Activated B cell treated with CpG ODN at 0.5 μM for 24 hours (primary cell): ENCODE measurements at regions not wholly inside any gene's neighbourhood (a gene's known extent, or its start where the extent isn't known, plus 50 kb on each side); places are given as distances from the start of the nearest gene placed in this dataset.

Experiments
- ATAC-seq: fragments of 200-7000 bp; cut with Tn5 transposase; one replicate; pipeline ENCODE4 v1.10.0; 2021; ENCODE audit warnings: low read depth, mild to moderate bottlenecking, moderate library complexity
- CTCF ChIA-PET: fragments of 350-600 bp; sonication (Branson Sonifier 250); formaldehyde crosslinking; loops from one replicate; lab custom pipeline; 2021; ENCODE audit warnings: antibody characterized with exemption; lab: Charles Lee
- POLR2A ChIA-PET: fragments of 350-600 bp; sonication (Branson Sonifier 250); formaldehyde crosslinking; loops from one replicate; lab custom pipeline; 2021; ENCODE audit warnings: antibody characterized with exemption; lab: Charles Lee
- DNase-seq: peaks from one replicate; pipeline ENCODE4 v3.0.0; 2022
- H3K27ac Mint-ChIP-seq: one replicate; pipeline ENCODE4 v1.8.0; 2020; ENCODE audit warnings: mixed read lengths
- H3K27me3 Mint-ChIP-seq: one replicate; pipeline ENCODE4 v1.8.0; 2021; ENCODE audit warnings: mixed read lengths
- H3K36me3 Mint-ChIP-seq: one replicate; pipeline ENCODE4 v1.8.0; 2021; ENCODE audit warnings: low read depth, mixed read lengths
- H3K4me1 Mint-ChIP-seq: one replicate; pipeline ENCODE4 v1.8.0; 2021; ENCODE audit warnings: mixed read lengths
- H3K4me3 Mint-ChIP-seq: one replicate; pipeline ENCODE4 v1.8.0; 2020; ENCODE audit warnings: mild to moderate bottlenecking, mixed read lengths
- H3K9me3 Mint-ChIP-seq: one replicate; pipeline ENCODE4 v1.8.0; 2020; ENCODE audit warnings: mixed read lengths
- intact Hi-C: fragments of 100-400 bp; cut with micrococcal nuclease; formaldehyde crosslinking; loops from one replicate; pipeline ENCODE4 v1.15.1; 2024
- TF ChIP-seq, protein P1 (sequence below): fragments of 200-600 bp; IDR thresholded peaks from one replicate; pipeline ENCODE4 v1.8.0; 2022; ENCODE audit warnings: antibody characterized with exemption, mild to moderate bottlenecking

DNA sequence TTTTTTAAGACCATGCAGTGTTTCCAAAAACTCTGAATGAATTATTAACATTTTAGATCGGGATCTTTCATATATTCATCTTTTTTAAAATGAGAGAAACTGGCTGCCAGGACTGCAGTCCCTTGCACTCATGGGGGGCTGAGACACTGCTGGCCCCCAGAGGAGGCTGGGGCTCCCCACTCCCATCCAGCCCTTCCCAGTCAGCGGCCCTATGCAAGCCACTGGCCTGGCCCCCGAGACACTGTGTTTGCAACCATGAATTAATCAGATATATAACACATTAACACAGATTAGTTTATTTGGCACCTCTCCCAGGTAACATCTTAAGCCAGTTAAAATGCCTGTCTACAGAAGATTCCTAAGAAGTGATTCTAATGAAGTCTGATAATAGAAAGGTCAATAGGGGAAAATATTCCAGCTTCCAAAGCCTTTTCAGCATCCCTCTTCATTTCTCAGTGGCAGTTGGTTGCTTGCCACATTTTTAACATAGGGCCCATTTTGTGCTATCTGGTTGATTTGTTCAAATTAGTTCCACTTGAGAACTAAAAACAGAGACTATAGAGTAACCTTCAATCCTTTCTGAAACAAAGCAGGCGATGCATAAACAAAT lies 184.4 kb upstream of the FBXL4 start:
- Mint-ChIP-seq H3K27ac (no peak overlapping the region), H3K4me1 (no peaks in the 10 kb centered on the region), H3K9me3 (no peaks in the 10 kb centered on the region), H3K27me3 (no peaks in the 10 kb centered on the region), H3K4me3 (no peak overlapping the region), H3K36me3 (no peaks in the 10 kb centered on the region)
- ChIA-PET CTCF (no interaction called here), POLR2A (no interaction called here)
- DNase-seq (no peak), ATAC-seq (no peak)
- intact Hi-C loops = no loop called here
- TF ChIP-seq, protein P1, sequence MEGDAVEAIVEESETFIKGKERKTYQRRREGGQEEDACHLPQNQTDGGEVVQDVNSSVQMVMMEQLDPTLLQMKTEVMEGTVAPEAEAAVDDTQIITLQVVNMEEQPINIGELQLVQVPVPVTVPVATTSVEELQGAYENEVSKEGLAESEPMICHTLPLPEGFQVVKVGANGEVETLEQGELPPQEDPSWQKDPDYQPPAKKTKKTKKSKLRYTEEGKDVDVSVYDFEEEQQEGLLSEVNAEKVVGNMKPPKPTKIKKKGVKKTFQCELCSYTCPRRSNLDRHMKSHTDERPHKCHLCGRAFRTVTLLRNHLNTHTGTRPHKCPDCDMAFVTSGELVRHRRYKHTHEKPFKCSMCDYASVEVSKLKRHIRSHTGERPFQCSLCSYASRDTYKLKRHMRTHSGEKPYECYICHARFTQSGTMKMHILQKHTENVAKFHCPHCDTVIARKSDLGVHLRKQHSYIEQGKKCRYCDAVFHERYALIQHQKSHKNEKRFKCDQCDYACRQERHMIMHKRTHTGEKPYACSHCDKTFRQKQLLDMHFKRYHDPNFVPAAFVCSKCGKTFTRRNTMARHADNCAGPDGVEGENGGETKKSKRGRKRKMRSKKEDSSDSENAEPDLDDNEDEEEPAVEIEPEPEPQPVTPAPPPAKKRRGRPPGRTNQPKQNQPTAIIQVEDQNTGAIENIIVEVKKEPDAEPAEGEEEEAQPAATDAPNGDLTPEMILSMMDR = no peak

DNA sequence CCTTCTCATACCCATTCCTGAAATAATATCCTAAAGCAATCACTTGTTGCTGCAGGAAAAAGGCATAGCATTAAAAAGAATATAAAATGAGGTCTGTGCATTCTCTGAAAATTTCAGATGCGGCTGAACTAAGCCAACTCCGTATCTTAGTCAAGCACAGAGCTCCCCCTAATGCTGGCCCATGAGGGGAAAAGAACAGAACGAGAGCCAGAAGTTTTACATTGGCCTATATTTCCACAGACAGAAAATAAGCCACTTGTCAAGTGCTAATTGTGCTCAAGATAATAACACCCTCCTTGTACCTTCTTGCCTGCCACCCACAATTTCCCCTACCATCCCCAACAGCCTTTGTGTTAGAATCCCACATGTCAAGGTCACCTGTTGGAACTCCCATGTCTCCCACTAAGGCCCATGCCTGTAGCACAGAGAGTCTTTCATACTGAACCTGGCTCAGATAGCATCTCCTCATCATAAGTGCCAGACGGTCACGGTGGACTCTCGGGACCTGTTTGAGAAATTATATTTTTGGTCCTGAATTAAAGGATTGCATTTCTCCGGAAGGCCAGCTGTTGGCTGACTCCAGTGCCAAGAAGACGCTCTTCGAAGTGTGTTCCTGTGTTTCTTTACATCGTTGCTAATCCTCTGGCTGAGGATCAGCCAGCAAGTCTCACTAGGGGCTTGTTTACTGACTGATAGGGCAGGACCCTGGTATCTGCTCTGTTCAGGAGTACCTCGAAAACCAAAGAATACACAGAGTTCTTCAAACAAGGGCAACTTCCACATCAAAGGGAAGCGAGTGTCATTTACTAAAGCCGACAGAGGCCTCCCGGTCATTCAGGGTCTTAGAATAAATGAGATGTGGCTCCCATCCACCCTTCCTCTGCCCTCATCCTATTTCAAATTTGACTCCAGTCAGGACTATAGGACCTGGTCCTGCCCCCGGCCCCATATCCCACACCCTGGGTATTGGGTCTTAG lies 183.4 kb upstream of the FBXL4 start:
- TF ChIP-seq, protein P1 = no peak
- POLR2A ChIA-PET = no interaction called here
- intact Hi-C loops = no loop called here
- Mint-ChIP-seq H3K36me3 (no peaks in the 10 kb centered on the region), H3K4me1 (no peaks in the 10 kb centered on the region), H3K27me3 (no peaks in the 10 kb centered on the region), H3K27ac (no peak overlapping the region), H3K9me3 (no peaks in the 10 kb centered on the region), H3K4me3 (no peak overlapping the region)
- CTCF ChIA-PET = no interaction called here
- ATAC-seq = no peak
- DNase-seq = no peak

DNA sequence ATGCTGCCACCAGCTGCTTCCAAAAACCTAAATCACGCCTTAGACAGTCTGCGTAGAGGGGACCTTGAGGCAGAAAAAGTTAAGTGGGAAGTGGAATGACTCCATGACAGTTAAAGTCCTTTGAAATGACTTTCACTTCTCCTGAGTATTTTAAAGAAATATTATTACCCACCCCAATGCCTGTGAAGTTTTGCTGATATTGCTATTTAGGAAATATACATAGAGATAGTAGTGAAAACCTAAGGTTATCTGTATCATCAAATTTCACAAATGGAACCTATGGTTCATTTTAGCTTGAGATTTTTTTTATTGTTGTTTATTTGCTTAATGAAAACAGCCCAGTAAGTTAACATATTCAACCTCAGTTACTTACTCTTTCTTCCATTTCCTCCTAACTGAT lies 182.1 kb upstream of the FBXL4 start:
- Mint-ChIP-seq H3K27ac (no peak overlapping the region), H3K4me3 (no peak overlapping the region), H3K9me3 (no peaks in the 10 kb centered on the region), H3K27me3 (no peaks in the 10 kb centered on the region), H3K4me1 (no peaks in the 10 kb centered on the region), H3K36me3 (no peaks in the 10 kb centered on the region)
- POLR2A ChIA-PET = no interaction called here
- ATAC-seq = no peak
- no peak for DNase-seq
- TF ChIP-seq, protein P1 = no peak
- CTCF ChIA-PET = no interaction called here
- intact Hi-C loops = no loop called here

DNA sequence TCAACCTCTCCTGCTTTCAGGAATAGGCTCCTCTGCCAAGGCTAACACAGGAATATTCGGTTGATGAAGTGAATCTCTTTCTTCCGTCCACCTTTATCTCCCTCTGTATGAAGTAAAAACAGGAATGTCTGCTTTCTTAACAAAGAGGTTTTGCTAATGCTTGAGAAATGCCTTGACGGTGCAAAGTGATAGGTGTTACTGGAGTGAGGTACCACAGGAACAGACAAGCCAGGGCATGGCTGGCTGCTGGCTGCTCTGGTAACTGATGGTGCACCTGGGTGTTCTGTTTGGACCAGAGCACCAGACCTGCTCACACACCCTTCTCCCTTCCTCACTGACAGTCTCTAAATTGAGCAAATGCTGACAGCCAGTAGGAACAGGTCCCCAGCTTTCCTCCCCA lies 174.0 kb upstream of the FBXL4 start:
- TF ChIP-seq, protein P1 = no peak
- Mint-ChIP-seq H3K36me3 (no peaks in the 10 kb centered on the region), H3K27ac (no peak overlapping the region), H3K27me3 (peaks cover 8% of the 10 kb centered on the region), H3K4me3 (no peak overlapping the region), H3K4me1 (no peaks in the 10 kb centered on the region), H3K9me3 (no peaks in the 10 kb centered on the region)
- ATAC-seq = no peak
- ChIA-PET CTCF (no interaction called here), POLR2A (no interaction called here)
- intact Hi-C loops = no loop called here
- no peak for DNase-seq

DNA sequence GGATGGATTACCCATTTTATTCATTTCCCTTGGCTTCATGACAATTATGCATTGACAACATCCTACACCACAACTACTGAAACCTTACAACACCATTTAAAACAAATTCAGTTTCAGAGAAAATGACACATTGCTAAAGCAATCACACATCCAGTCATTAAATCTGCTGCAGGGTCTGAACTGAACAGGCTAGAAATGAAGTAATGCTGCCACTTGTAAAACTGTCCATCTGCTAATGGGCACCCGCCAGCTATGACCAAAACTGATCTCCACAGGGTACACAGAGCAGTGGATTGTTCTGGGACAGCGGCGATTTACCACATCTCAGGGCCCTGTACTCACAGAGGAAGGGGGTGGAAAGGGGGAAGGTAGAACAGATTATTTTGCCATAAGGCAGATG lies 172.9 kb upstream of the FBXL4 start:
- ChIA-PET CTCF (interaction anchor here (0.7 to 1.9 kb wide), 3 partner anchors 9 to 1625 kb away, joined by 3 to 30 read pairs (median 7); no protein-coding TSS in a partner anchor), POLR2A (no interaction called here)
- H3K4me1 Mint-ChIP-seq = no peaks in the 10 kb centered on the region
- intact Hi-C loops = no loop called here
- no peaks in the 10 kb centered on the region for H3K36me3 Mint-ChIP-seq
- DNase-seq = no peak
- no peak overlapping the region for H3K4me3 Mint-ChIP-seq
- ATAC-seq = no peak
- peaks cover 11% of the 10 kb centered on the region for H3K27me3 Mint-ChIP-seq
- TF ChIP-seq, protein P1 = no peak
- H3K9me3 Mint-ChIP-seq = no peaks in the 10 kb centered on the region
- H3K27ac Mint-ChIP-seq = no peak overlapping the region
